Activated CD8-positive, alpha-beta memory T cell treated with anti-CD3 and anti-CD28 coated beads for 24 hours (primary cell): ENCODE measurements at regions not wholly inside any gene's neighbourhood (a gene's known extent, or its start where the extent isn't known, plus 50 kb on each side); places are given as distances from the start of the nearest gene placed in this dataset.
"Not testable (repeated sequence)": the region's sequence is repeated elsewhere in the genome, so short reads cannot be mapped to it uniquely, and the experiment has no call there.

Experiments
- DNase-seq: peaks from one replicate; pipeline ENCODE4 v3.0.0-alpha.2; 2020

GRCh38 chr17:71617767-71618166 is 503.1 kb upstream of the SOX9 start:
- DNase-seq, result not testable (repeated sequence)

GRCh38 chr17:71625330-71625729 is 495.5 kb upstream of the SOX9 start:
- DNase-seq, result no peak

GRCh38 chr17:71628306-71628705 is 492.5 kb upstream of the SOX9 start:
- no peak for DNase-seq

GRCh38 chr17:71631483-71631882 is 489.3 kb upstream of the SOX9 start:
- DNase-seq, result no peak

GRCh38 chr17:71632328-71632727 is 488.5 kb upstream of the SOX9 start:
- no peak for DNase-seq

GRCh38 chr17:71633391-71633849 is 487.4 kb upstream of the SOX9 start:
- DNase-seq, result no peak

GRCh38 chr17:71634376-71634775 is 486.4 kb upstream of the SOX9 start:
- DNase-seq, result no peak

GRCh38 chr17:71635187-71635586 is 485.6 kb upstream of the SOX9 start:
- no peak for DNase-seq

- no peak for DNase-seq
Measured at GRCh38 chr17:71636644-71637043, 484.2 kb upstream of the SOX9 start.

GRCh38 chr17:71638668-71639067 is 482.2 kb upstream of the SOX9 start:
- no peak for DNase-seq

- DNase-seq, result no peak
Measured at GRCh38 chr17:71639865-71640264, 481.0 kb upstream of the SOX9 start.

GRCh38 chr17:71646890-71647289 is 473.9 kb upstream of the SOX9 start:
- not testable (repeated sequence) for DNase-seq

GRCh38 chr17:71648342-71648741 is 472.5 kb upstream of the SOX9 start:
- not testable (repeated sequence) for DNase-seq

GRCh38 chr17:71649941-71650350 is 470.9 kb upstream of the SOX9 start:
- no peak for DNase-seq

GRCh38 chr17:71655542-71655941 is 465.3 kb upstream of the SOX9 start:
- no peak for DNase-seq

GRCh38 chr17:71656964-71657858 is 463.6 kb upstream of the SOX9 start:
- no peak for DNase-seq

GRCh38 chr17:71658996-71659395 is 461.8 kb upstream of the SOX9 start:
- no peak for DNase-seq

GRCh38 chr17:71664861-71665260 is 456.0 kb upstream of the SOX9 start:
- no peak for DNase-seq

GRCh38 chr17:71666047-71666446 is 454.8 kb upstream of the SOX9 start:
- DNase-seq, result no peak

- no peak for DNase-seq
Measured at GRCh38 chr17:71667661-71668060, 453.2 kb upstream of the SOX9 start.

- no peak for DNase-seq
Measured at GRCh38 chr17:71668807-71669206, 452.0 kb upstream of the SOX9 start.

GRCh38 chr17:71677439-71677838 is 443.4 kb upstream of the SOX9 start:
- DNase-seq, result no peak

GRCh38 chr17:71679832-71680231 is 441.0 kb upstream of the SOX9 start:
- no peak for DNase-seq

- no peak for DNase-seq
Measured at GRCh38 chr17:71681427-71682173, 439.2 kb upstream of the SOX9 start.
